Nephron (organoid): ENCODE measurements at regions not wholly inside any gene's neighbourhood (a gene's known extent, or its start where the extent isn't known, plus 50 kb on each side); places are given as distances from the start of the nearest gene placed in this dataset.

Experiments
- H3K27ac Mint-ChIP-seq, 3 experiments: 2 replicates each; pipeline ENCODE4 v1.8.0; 2020; ENCODE audit warnings: mixed read lengths in 3 of 3, mild to moderate bottlenecking in 2 of 3, moderate library complexity in 1 of 3
- H3K27me3 Mint-ChIP-seq: 2 replicates; pipeline ENCODE4 v1.8.0; 2021; ENCODE audit warnings: low read depth, mild to moderate bottlenecking, moderate library complexity, mixed read lengths
- H3K36me3 Mint-ChIP-seq: 2 replicates; pipeline ENCODE4 v1.8.0; 2020; ENCODE audit warnings: low read depth, mixed read lengths
- H3K4me1 Mint-ChIP-seq: 2 replicates; pipeline ENCODE4 v1.8.0; 2020; ENCODE audit warnings: mixed read lengths
- H3K4me3 Mint-ChIP-seq, 3 experiments: 2 replicates each; pipeline ENCODE4 v1.8.0; 2020; ENCODE audit warnings: mild to moderate bottlenecking in 3 of 3, mixed read lengths in 3 of 3, moderate library complexity in 2 of 3
- H3K9me3 Mint-ChIP-seq: 2 replicates; pipeline ENCODE4 v1.8.0; 2020; ENCODE audit warnings: mixed read lengths
- CTCF ChIP-seq, 3 experiments: fragments of 200-600 bp; sonication (generic); IDR thresholded peaks; one replicate each; pipeline ENCODE4 v1.5.0; 2021; ENCODE audit warnings: antibody characterized with exemption in 3 of 3; ENCODE audit not compliant: unreplicated experiment in 3 of 3

GRCh38 chr12:63090716-63091115, 60.3 kb downstream of the AVPR1A start:
- Mint-ChIP-seq H3K27ac (peak overlapping the region in 2 of 3 experiments; percentile 25 to 53), H3K27me3 (no peaks in the 10 kb centered on the region), H3K4me3 (no peak overlapping the region), H3K36me3 (no peaks in the 10 kb centered on the region), H3K9me3 (no peaks in the 10 kb centered on the region), H3K4me1 (peaks cover 5% of the 10 kb centered on the region)
- no peak for TF ChIP-seq CTCF (IDR thresholded peaks at IDR 0.05; ENCODE audit: unreplicated experiment in 3 of 3)

GRCh38 chr12:63086149-63086915, 64.7 kb downstream of the AVPR1A start:
- peak overlapping the region; percentile 30 to 83 (median 81) for H3K27ac Mint-ChIP-seq
- no peaks in the 10 kb centered on the region for H3K27me3 Mint-ChIP-seq
- peak in 1 of 3 experiments; percentile 9 for TF ChIP-seq CTCF (IDR thresholded peaks at IDR 0.05; ENCODE audit: unreplicated experiment in 3 of 3)
- H3K9me3 Mint-ChIP-seq: no peaks in the 10 kb centered on the region
- H3K36me3 Mint-ChIP-seq: no peaks in the 10 kb centered on the region
- H3K4me3 Mint-ChIP-seq: no peak overlapping the region
- H3K4me1 Mint-ChIP-seq: peaks cover 10% of the 10 kb centered on the region

GRCh38 chr12:63085120-63085519, 65.9 kb downstream of the AVPR1A start:
- peaks cover 12% of the 10 kb centered on the region for H3K4me1 Mint-ChIP-seq
- H3K9me3 Mint-ChIP-seq: no peaks in the 10 kb centered on the region
- H3K27ac Mint-ChIP-seq: peak overlapping the region; percentile 81 to 85 (median 83)
- TF ChIP-seq CTCF (IDR thresholded peaks at IDR 0.05; ENCODE audit: unreplicated experiment in 3 of 3): no peak
- H3K27me3 Mint-ChIP-seq: no peaks in the 10 kb centered on the region
- no peak overlapping the region for H3K4me3 Mint-ChIP-seq
- no peaks in the 10 kb centered on the region for H3K36me3 Mint-ChIP-seq

GRCh38 chr12:63084501-63084900, 66.5 kb downstream of the AVPR1A start:
- H3K9me3 Mint-ChIP-seq: no peaks in the 10 kb centered on the region
- H3K4me1 Mint-ChIP-seq: peaks cover 19% of the 10 kb centered on the region
- no peak overlapping the region for H3K4me3 Mint-ChIP-seq
- no peaks in the 10 kb centered on the region for H3K27me3 Mint-ChIP-seq
- no peak for TF ChIP-seq CTCF (IDR thresholded peaks at IDR 0.05; ENCODE audit: unreplicated experiment in 3 of 3)
- no peaks in the 10 kb centered on the region for H3K36me3 Mint-ChIP-seq
- peak overlapping the region in 1 of 3 experiments; percentile 74 for H3K27ac Mint-ChIP-seq

- Mint-ChIP-seq H3K27ac (peak overlapping the region in 2 of 3 experiments; percentile 51 to 74), H3K4me1 (peaks cover 22% of the 10 kb centered on the region), H3K9me3 (no peaks in the 10 kb centered on the region), H3K36me3 (no peaks in the 10 kb centered on the region), H3K27me3 (no peaks in the 10 kb centered on the region), H3K4me3 (no peak overlapping the region)
- no peak for TF ChIP-seq CTCF (IDR thresholded peaks at IDR 0.05; ENCODE audit: unreplicated experiment in 3 of 3)
Measured at GRCh38 chr12:63083046-63083445, 68.0 kb downstream of the AVPR1A start.
